ENCODE measurements at regions not wholly inside any gene's neighbourhood (a gene's known extent, or its start where the extent isn't known, plus 50 kb on each side); places are given as distances from the start of the nearest gene placed in this dataset.
"Not testable (repeated sequence)": the region's sequence is repeated elsewhere in the genome, so short reads cannot be mapped to it uniquely, and the experiment has no call there.

DNA sequence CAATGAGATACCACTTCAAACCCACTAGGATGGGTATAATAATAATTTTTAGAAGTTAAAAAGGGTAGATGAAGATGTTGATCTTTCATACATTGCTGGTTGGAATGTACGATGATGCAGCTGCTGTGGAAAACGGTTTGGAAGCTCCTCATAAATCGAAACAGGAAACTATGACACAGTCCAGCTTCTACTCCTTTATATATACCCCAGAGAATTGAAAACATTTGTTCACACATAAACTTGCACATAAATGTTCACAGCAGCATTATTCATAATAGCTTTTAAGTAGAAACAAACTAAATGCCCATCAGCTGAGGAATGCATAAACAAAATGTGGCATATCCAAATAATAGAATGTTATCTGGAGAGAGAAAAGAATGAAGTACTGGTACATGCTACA, 95.0 kb downstream of the STRADB start:
- FAIRE-seq (no peak), DNase-seq (ENCODE audit: low read depth, low spot score) (no peak)
- Histone ChIP-seq H3K27me3 (ENCODE audit: control insufficient read depth in 2 of 2, insufficient read depth in 2 of 2, low read length in 2 of 2) (no peaks in the 10 kb centered on the region), H3K9me1 (replicated peaks; ENCODE audit: control insufficient read depth, extremely low read depth, insufficient read depth, low read length) (no peaks in the 10 kb centered on the region), H3K4me1 (ENCODE audit: control insufficient read depth, extremely low read depth, insufficient read depth, low read length) (no peaks in the 10 kb centered on the region), H3K36me3 (ENCODE audit: control insufficient read depth in 2 of 2, extremely low read depth in 1 of 2, insufficient read depth in 2 of 2, low read length in 2 of 2) (no peaks in the 10 kb centered on the region), H3K4me3 (replicated peaks in 1 of 3; ENCODE audit: insufficient read depth in 1 of 3, low read depth in 1 of 3, low read length in 3 of 3) (no peak overlapping the region), H3K9ac (replicated peaks; ENCODE audit: extremely low read depth, insufficient read depth, low read length) (no peak overlapping the region), H3K4me2 (ENCODE audit: insufficient read depth, low read length) (no peak overlapping the region), H3K27ac (ENCODE audit: insufficient read depth, low read depth, low read length) (no peak overlapping the region), H4K20me1 (replicated peaks; ENCODE audit: control insufficient read depth, extremely low read depth, insufficient read depth, low read length) (no peaks in the 10 kb centered on the region), H3K79me2 (ENCODE audit: control insufficient read depth, insufficient read depth, low read length) (no peaks in the 10 kb centered on the region), H3K9me3 (replicated peaks; ENCODE audit: control insufficient read depth, insufficient read depth, low read length) (no peaks in the 10 kb centered on the region), H2AFZ (ENCODE audit: low read depth, low read length) (no peak overlapping the region)
- BruUV-seq (replicated peaks): no TSS peak
- intact Hi-C loops (cut with micrococcal nuclease): no loop called here
- no peak for TF ChIP-seq POLR2AphosphoS5 (IDR thresholded peaks at IDR 0.05; ENCODE audit: insufficient read depth, low read depth, low read length)
- ChIA-PET POLR2A (no interaction called here), CTCF (no interaction called here)
- dilution Hi-C loops (cut with MboI; ENCODE audit: extremely low pct_ligation_motif_present, low sequenced_read_pairs): no loop called here

DNA sequence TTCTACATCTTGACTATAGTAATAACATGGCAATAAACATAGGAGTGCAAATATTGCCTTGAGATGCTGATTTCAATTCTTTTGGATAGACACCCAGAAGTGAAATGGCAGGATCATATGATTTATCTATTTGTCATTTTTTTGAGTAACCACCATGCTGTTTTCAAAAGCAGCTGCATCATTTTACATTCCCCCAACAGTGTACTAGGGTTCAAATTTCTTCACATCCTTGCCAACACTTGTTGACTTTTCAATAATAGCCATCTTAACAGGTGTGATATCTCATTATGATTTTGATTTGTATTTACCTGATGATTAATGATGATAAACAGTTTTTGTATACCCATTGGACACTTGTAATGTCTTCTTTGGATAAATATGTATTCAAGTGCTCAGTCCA, 90.8 kb downstream of the STRADB start:
- FAIRE-seq: no peak
- H3K36me3 ChIP-seq (ENCODE audit: control insufficient read depth in 2 of 2, extremely low read depth in 1 of 2, insufficient read depth in 2 of 2, low read length in 2 of 2): no peaks in the 10 kb centered on the region
- H3K9ac ChIP-seq (replicated peaks; ENCODE audit: extremely low read depth, insufficient read depth, low read length): no peak overlapping the region
- H3K4me2 ChIP-seq (ENCODE audit: insufficient read depth, low read length): no peak overlapping the region
- no peak overlapping the region for H3K27ac ChIP-seq (ENCODE audit: insufficient read depth, low read depth, low read length)
- no TSS peak for BruUV-seq (replicated peaks)
- no peak overlapping the region for H3K4me3 ChIP-seq (replicated peaks in 1 of 3; ENCODE audit: insufficient read depth in 1 of 3, low read depth in 1 of 3, low read length in 3 of 3)
- no peak for DNase-seq (ENCODE audit: low read depth, low spot score)
- H4K20me1 ChIP-seq (replicated peaks; ENCODE audit: control insufficient read depth, extremely low read depth, insufficient read depth, low read length): no peaks in the 10 kb centered on the region
- no peaks in the 10 kb centered on the region for H3K9me3 ChIP-seq (replicated peaks; ENCODE audit: control insufficient read depth, insufficient read depth, low read length)
- H3K9me1 ChIP-seq (replicated peaks; ENCODE audit: control insufficient read depth, extremely low read depth, insufficient read depth, low read length): no peaks in the 10 kb centered on the region
- dilution Hi-C loops (cut with MboI; ENCODE audit: extremely low pct_ligation_motif_present, low sequenced_read_pairs): no loop called here
- H3K79me2 ChIP-seq (ENCODE audit: control insufficient read depth, insufficient read depth, low read length): no peaks in the 10 kb centered on the region
- POLR2A ChIA-PET: no interaction called here
- H3K4me1 ChIP-seq (ENCODE audit: control insufficient read depth, extremely low read depth, insufficient read depth, low read length): no peaks in the 10 kb centered on the region
- no peak overlapping the region for H2AFZ ChIP-seq (ENCODE audit: low read depth, low read length)
- CTCF ChIA-PET: no interaction called here
- no peak for TF ChIP-seq JUN (IDR thresholded peaks at IDR 0.05; ENCODE audit: borderline replicate concordance, insufficient read depth, insufficient read length, low read depth)
- TF ChIP-seq EZH2 (IDR thresholded peaks at IDR 0.05; ENCODE audit: borderline replicate concordance, low read depth, low read length, severe bottlenecking): no peak
- TF ChIP-seq, protein P1, sequence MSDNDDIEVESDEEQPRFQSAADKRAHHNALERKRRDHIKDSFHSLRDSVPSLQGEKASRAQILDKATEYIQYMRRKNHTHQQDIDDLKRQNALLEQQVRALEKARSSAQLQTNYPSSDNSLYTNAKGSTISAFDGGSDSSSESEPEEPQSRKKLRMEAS (IDR thresholded peaks at IDR 0.05; ENCODE audit: insufficient read depth, insufficient read length): no peak
- no peak for TF ChIP-seq MYC (IDR thresholded peaks at IDR 0.05; ENCODE audit: low read depth, low read length)
- TF ChIP-seq, protein P2, sequence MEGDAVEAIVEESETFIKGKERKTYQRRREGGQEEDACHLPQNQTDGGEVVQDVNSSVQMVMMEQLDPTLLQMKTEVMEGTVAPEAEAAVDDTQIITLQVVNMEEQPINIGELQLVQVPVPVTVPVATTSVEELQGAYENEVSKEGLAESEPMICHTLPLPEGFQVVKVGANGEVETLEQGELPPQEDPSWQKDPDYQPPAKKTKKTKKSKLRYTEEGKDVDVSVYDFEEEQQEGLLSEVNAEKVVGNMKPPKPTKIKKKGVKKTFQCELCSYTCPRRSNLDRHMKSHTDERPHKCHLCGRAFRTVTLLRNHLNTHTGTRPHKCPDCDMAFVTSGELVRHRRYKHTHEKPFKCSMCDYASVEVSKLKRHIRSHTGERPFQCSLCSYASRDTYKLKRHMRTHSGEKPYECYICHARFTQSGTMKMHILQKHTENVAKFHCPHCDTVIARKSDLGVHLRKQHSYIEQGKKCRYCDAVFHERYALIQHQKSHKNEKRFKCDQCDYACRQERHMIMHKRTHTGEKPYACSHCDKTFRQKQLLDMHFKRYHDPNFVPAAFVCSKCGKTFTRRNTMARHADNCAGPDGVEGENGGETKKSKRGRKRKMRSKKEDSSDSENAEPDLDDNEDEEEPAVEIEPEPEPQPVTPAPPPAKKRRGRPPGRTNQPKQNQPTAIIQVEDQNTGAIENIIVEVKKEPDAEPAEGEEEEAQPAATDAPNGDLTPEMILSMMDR (IDR thresholded peaks at IDR 0.05; ENCODE audit: extremely low read depth in 1 of 2, insufficient read depth in 1 of 2, low read depth in 1 of 2, low read length in 2 of 2): no peak
- no peak for TF ChIP-seq FOS (IDR thresholded peaks at IDR 0.05; ENCODE audit: borderline replicate concordance, insufficient read depth, low read length)
- no peak for TF ChIP-seq GATA2 (IDR thresholded peaks at IDR 0.05; ENCODE audit: insufficient read depth, insufficient read length, low read depth, low read length)
- TF ChIP-seq POLR2A (IDR thresholded peaks at IDR 0.05; ENCODE audit: low read depth, low read length): no peak
- TF ChIP-seq POLR2AphosphoS5 (IDR thresholded peaks at IDR 0.05; ENCODE audit: insufficient read depth, low read depth, low read length): no peak
- no peaks in the 10 kb centered on the region for H3K27me3 ChIP-seq (ENCODE audit: control insufficient read depth in 2 of 2, insufficient read depth in 2 of 2, low read length in 2 of 2)
- intact Hi-C loops (cut with micrococcal nuclease): no loop called here

DNA sequence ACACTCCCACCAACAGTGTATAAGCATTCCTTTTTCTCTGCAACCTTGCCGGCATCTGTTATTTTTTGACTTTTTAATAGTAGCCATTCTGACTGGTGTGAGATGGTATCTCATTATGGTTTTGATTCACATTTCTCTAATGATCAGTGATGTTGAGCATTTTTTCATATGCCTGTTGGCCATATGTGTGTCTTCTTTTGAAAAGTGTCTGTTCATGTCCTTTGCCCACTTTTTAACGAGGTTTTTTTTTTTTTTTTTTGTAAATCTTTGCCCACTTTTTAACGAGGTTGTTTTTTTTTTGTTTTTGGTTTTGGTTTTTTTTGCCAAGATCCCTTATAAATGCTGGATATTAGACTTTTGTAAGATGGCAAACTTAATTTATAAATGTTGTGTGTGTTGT, 87.7 kb downstream of the STRADB start:
- H3K4me1 ChIP-seq (ENCODE audit: control insufficient read depth, extremely low read depth, insufficient read depth, low read length); H3K27me3 ChIP-seq (ENCODE audit: control insufficient read depth in 2 of 2, insufficient read depth in 2 of 2, low read length in 2 of 2); H2AFZ ChIP-seq (ENCODE audit: low read depth, low read length); POLR2A ChIA-PET; CTCF ChIA-PET; H3K9ac ChIP-seq (replicated peaks; ENCODE audit: extremely low read depth, insufficient read depth, low read length); H3K4me3 ChIP-seq (replicated peaks in 1 of 3; ENCODE audit: insufficient read depth in 1 of 3, low read depth in 1 of 3, low read length in 3 of 3); H3K27ac ChIP-seq (ENCODE audit: insufficient read depth, low read depth, low read length); DNase-seq (ENCODE audit: low read depth, low spot score); H3K4me2 ChIP-seq (ENCODE audit: insufficient read depth, low read length); H3K9me3 ChIP-seq (replicated peaks; ENCODE audit: control insufficient read depth, insufficient read depth, low read length); dilution Hi-C loops (cut with MboI; ENCODE audit: extremely low pct_ligation_motif_present, low sequenced_read_pairs); H3K36me3 ChIP-seq (ENCODE audit: control insufficient read depth in 2 of 2, extremely low read depth in 1 of 2, insufficient read depth in 2 of 2, low read length in 2 of 2); BruUV-seq (replicated peaks); H3K79me2 ChIP-seq (ENCODE audit: control insufficient read depth, insufficient read depth, low read length); H4K20me1 ChIP-seq (replicated peaks; ENCODE audit: control insufficient read depth, extremely low read depth, insufficient read depth, low read length); H3K9me1 ChIP-seq (replicated peaks; ENCODE audit: control insufficient read depth, extremely low read depth, insufficient read depth, low read length); FAIRE-seq; intact Hi-C loops (cut with micrococcal nuclease): not testable (repeated sequence)
